ENCODE measurements at regions not wholly inside any gene's neighbourhood (a gene's known extent, or its start where the extent isn't known, plus 50 kb on each side); places are given as distances from the start of the nearest gene placed in this dataset. TPM values are rescaled to one million over a fixed set of nuclear protein-coding genes. Genes with fewer than 3 reads are reported as not detected.

Small RNA genes in the stretch of these regions (small RNA-seq; reads per million reads assigned to genes)
- gene RF00017 = not detected

Measured in omental fat pad (tissue), 1 donor.